GM21576 (cell line): ENCODE measurements at regions not wholly inside any gene's neighbourhood (a gene's known extent, or its start where the extent isn't known, plus 50 kb on each side); places are given as distances from the start of the nearest gene placed in this dataset.
"Not testable (repeated sequence)": the region's sequence is repeated elsewhere in the genome, so short reads cannot be mapped to it uniquely, and the experiment has no call there.

Experiments
- ATAC-seq: cut with Tn5 transposase; IDR thresholded peaks from one replicate; pipeline ENCODE4 v1.9.1; 2021; ENCODE audit warnings: mild to moderate bottlenecking, moderate library complexity; ENCODE audit not compliant: unreplicated experiment

DNA sequence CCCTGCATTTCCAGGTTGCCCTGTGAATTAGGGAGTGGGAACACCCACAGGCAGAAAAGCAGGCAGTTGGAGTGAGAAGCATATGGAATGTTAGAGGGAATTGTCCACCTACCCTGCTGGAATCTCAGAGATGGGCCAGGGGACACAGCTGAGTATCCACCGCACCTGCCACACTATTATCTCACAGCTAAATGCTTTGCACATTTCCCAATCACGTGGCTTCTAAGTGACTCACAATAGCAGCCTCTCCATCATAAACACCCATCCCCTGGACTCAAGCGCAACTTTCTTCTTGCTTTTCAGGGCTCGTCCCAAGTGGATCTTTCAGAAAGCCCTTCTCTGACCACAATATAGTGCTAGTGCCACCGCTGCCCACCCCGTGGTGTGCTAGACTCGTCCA, 389.0 kb upstream of the LMCD1 start:
- no peak for ATAC-seq

GRCh38 chr3:8113626-8114025, 388.0 kb upstream of the LMCD1 start:
- no peak for ATAC-seq

GRCh38 chr3:8128686-8129085, 372.9 kb upstream of the LMCD1 start:
- no peak for ATAC-seq

DNA sequence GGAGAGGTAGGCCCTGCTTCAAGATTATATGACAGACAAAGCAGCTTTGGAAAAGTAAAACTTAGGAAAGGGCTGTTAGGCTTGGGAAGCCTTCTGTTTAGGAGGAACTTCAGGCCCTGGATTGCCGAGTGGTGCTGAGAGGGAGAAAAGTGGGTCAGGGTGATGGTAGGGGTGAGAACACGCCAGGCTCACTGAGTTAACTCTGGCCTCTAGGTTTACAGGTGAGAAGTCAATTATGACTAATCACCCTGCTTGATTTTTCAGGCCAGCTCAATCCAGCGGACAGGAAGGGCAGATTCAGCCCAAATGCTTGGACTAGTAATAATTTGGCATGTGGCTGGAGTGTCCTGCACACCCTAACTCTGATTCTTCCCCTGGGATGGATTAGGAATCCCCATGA, 365.1 kb upstream of the LMCD1 start:
- ATAC-seq, result no peak

- ATAC-seq, result no peak
Observed at GRCh38 chr3:8143186-8143585, 358.4 kb upstream of the LMCD1 start.

- ATAC-seq, result no peak
Observed at GRCh38 chr3:8145661-8146060, 356.0 kb upstream of the LMCD1 start.

- no peak for ATAC-seq
Observed at GRCh38 chr3:8147711-8148110, 353.9 kb upstream of the LMCD1 start.

DNA sequence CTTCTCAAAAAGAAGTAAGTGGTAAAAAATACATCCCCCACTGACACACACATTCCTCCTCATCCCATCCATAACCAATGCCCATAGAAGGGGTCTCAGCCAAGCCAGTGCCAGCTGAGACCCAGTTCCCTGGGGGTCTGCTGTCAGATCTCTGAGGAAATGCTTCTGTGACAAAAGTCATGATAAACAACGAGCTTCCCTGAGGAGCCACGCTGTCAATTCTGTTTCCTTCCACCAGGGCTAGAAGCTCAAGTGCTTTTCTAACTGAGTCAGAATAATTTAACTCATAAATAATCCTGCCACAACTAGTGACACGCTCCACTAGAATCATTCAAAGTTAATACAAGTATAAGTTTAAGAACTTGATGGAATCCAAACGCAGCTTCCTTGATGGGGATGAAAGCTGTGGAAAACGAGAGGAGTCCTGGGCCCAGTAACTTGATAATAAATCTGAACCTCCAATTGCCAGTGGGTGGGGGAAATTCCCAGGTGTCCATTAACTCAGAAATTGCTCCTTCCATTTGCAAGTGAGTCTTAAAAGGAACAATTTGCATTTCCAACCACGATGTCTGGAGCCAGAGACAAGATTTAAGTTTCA, 348.7 kb upstream of the LMCD1 start:
- ATAC-seq, result no peak

DNA sequence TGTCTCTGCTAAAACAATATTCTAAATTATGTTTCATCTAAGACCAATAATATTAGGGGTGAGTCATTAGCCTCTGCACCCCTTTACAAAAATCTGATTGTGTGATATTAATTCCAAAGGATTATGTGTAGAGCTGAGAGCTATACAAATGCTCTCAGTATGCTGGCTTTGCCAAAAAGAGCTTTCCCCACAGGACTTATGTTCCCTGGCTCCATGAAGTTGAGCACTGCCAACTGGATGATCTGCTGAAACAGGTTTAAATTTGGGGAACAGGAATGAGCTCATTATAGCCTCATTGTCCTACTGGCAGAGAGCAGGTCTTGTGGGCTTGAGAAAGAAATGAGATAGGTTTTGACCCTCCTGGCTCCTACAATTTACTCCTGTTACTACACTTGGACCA, 347.8 kb upstream of the LMCD1 start:
- no peak for ATAC-seq

DNA sequence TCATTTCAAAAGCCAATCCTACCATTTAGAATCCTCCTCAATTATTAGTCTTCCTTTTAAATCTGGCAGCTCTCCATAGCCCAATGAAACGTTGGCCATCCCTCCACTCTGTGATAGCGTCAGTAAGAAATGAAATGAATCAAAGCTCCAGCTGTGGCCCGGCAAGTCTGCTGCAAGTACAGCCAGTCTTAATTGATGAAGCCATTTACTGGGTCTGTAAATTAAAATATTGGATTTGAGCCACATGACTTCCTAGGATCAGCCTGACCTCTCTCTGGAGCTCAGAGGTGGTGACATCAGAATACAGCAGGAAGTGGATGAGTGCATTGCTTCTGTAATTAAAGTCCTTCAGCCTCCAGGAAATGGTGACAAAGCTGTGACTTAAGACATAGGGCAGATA, 347.0 kb upstream of the LMCD1 start:
- no peak for ATAC-seq

GRCh38 chr3:8156138-8156537, 345.5 kb upstream of the LMCD1 start:
- ATAC-seq, result no peak

DNA sequence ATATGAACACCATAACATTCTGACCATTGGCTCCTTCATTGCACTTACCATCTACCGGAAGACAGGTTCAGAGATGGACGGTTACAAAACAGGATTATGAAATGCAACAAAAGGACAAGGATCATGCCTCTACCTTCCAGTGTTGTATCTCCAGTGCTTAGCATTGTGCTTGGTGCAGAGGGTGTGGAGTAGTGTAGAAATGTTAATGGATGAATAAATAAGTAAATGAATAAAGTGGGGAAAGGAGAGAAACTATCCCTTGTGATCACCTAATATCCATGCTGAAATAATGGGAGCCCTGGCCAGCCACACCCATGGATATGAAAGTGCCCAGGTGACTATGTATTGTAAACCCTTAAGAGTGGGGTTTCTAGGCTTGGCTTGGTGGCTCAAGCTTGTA, 344.8 kb upstream of the LMCD1 start:
- ATAC-seq, result no peak

GRCh38 chr3:8157640-8158039, 344.0 kb upstream of the LMCD1 start:
- no peak for ATAC-seq

GRCh38 chr3:8164145-8164544, 337.5 kb upstream of the LMCD1 start:
- no peak for ATAC-seq

DNA sequence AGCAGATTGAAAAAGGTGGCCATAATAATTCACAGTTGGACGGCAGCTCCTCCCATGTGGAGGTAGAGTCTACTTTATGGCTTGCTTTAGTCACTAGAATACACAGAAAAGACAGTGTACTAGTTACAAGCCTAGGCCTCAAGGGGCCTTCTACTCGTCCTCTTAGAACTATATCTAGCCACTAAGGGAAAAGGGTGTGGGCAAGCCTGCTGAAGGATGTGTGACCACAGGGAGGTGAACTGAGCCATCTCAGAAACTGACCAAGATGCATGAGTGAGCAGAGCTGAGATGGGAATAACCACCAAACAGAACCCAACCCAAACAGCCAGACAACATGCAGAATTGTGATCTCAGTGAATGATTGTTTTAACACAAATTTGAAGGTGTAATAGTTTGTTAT, 335.6 kb upstream of the LMCD1 start:
- no peak for ATAC-seq

DNA sequence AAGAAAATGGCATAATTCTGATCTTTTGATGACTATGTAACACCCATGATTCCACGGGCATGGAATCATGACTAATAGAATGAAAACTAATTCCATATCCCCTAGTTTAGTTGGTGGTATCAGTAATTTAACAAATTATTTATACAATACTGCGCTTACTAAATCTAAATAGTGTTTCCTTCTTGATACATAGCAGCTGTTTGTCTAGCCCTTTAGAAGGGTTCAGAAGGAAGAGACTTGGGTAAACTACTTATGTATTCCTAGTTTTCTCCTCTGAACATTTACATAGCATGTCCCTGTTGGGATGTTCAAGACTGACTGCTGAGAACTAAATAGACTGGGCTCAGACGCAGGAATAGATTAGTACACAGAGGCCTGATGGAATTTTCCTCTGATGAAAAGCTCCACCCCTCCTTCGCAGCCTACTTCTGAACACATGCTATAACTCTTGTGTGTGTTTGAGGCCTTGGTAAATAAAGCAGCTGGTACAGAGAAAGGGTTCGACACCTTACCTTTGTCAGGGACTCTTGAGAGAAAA, 330.6 kb upstream of the LMCD1 start:
- no peak for ATAC-seq

DNA sequence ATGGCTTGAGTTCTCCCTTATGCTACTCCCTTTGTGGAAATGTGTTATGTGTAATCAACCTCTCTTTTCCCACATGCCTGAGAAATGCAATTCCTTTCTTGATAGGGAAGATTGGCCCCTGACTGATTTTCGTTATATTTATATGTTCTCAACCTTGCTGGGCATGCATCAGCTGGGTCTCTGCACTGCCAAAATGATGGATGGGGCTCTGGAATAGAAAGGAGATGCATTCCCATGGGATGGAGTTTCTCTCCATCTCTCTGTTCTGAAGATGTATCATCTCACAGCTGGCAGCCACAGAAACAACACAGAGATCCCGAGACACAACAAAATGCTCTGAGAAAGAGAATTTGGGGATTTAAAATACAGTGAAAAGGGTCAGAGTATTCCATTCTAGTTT, 327.7 kb upstream of the LMCD1 start:
- no peak for ATAC-seq

- not testable (repeated sequence) for ATAC-seq
Observed at GRCh38 chr3:8176759-8177483, 324.7 kb upstream of the LMCD1 start.

DNA sequence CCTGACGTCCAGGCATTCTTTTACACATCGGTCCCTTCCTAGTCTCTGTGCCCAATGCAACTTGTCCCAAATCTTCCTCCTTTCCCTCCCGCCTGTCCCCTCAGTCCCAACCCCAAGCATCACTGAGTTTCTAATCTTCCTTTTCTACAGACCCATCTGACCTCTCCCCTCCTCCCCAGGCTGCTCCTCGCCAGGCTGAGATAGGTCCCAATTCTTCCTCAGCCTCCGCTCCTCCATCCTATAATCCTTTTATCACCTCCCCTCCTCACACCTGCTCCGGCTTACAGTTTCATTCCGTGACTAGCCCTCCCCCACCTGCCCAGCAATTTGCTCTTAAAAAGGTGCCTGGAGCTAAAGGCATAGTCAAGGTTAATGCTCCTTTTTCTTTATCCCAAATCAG, 323.1 kb upstream of the LMCD1 start:
- ATAC-seq, result not testable (repeated sequence)

GRCh38 chr3:8182904-8183303, 318.7 kb upstream of the LMCD1 start:
- ATAC-seq, result no peak

DNA sequence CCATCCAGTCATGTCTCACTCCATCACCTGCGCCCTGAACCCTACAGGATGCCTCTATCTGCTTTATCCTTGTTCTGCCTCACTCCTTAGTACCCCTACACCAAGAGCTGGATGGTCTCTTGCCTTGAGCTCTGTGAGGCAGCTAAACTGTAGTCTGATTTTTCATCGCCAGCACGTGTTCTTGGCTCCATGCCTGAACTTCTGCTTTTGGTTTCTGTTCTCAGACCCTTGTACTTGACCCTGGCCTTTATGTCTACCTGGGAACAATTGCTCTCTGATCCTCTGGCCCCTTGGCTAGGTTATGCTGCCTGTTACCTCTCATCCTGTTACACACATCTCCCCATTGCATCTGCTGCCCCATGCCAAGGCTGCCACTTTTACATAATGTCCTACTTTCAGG, 318.0 kb upstream of the LMCD1 start:
- ATAC-seq, result peak; percentile 78

DNA sequence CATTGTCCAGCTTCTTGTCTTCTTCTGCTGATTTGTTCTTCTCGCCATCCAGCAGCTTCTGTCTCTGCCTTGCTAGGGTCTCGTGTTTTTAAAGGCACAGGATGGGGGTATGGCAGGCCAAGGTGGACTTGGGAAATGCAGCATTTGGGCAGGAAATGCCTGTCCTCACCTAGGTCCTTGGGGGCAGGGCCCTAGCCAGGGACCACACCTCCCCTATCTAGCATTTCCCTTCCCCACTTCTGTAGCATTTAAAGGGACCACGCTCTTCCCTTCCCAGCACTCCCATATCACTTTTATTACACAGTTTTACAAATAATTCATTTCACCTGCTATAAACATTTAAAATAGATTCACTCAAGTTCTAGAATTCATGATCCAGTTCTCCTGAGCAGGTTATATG, 315.4 kb upstream of the LMCD1 start:
- no peak for ATAC-seq

- no peak for ATAC-seq
Observed at GRCh38 chr3:8187996-8188395, 313.6 kb upstream of the LMCD1 start.
